GM23338 (cell line): ENCODE measurements at regions not wholly inside any gene's neighbourhood (a gene's known extent, or its start where the extent isn't known, plus 50 kb on each side); places are given as distances from the start of the nearest gene placed in this dataset.

ENCODE experiments used
- ATAC-seq: fragments of 200-7000 bp; cut with Tn5 transposase; 3 replicates; pipeline ENCODE4 v1.9.1; 2020
- DNase-seq: peaks from one replicate; pipeline ENCODE4 v3.0.0-alpha.2; 2015; ENCODE audit warnings: low spot score
- H2AFZ ChIP-seq: fragments of 200-600 bp; sonication (generic); 2 replicates; pipeline ENCODE4 v1.8.0; 2016; ENCODE audit warnings: antibody characterized with exemption, mild to moderate bottlenecking, moderate library complexity
- H3F3A ChIP-seq: fragments of 200-600 bp; sonication (generic); replicated peaks from 2 replicates; pipeline ENCODE4 v1.8.0; 2017; ENCODE audit warnings: antibody characterized with exemption, mixed run types, low read depth
- H3K27ac ChIP-seq: fragments of 200-600 bp; sonication (generic); 2 replicates; pipeline ENCODE4 v1.6.1; 2016; ENCODE audit warnings: low read depth
- H3K27me3 ChIP-seq: fragments of 200-600 bp; sonication (generic); 2 replicates; pipeline ENCODE4 v1.8.0; 2016; ENCODE audit warnings: mild to moderate bottlenecking, mixed run types, moderate library complexity; ENCODE audit not compliant: insufficient read depth
- H3K36me3 ChIP-seq: fragments of 200-600 bp; sonication (generic); 2 replicates; pipeline ENCODE4 v1.8.0; 2016; ENCODE audit warnings: mild to moderate bottlenecking; ENCODE audit not compliant: insufficient read depth
- H3K4me1 ChIP-seq: fragments of 200-600 bp; sonication (generic); 2 replicates; pipeline ENCODE4 v1.8.0; 2016; ENCODE audit warnings: mild to moderate bottlenecking, moderate library complexity; ENCODE audit not compliant: insufficient read depth
- H3K4me2 ChIP-seq: fragments of 200-600 bp; sonication (generic); 2 replicates; pipeline ENCODE4 v1.7.1; 2017; ENCODE audit warnings: mixed run types
- H3K4me3 ChIP-seq: fragments of 200-600 bp; sonication (generic); 2 replicates; pipeline ENCODE4 v1.6.1; 2016; ENCODE audit warnings: mixed run types
- H3K79me2 ChIP-seq: fragments of 200-600 bp; sonication (generic); replicated peaks from 2 replicates; pipeline ENCODE4 v1.8.0; 2017; ENCODE audit warnings: mild to moderate bottlenecking; ENCODE audit not compliant: insufficient read depth
- H3K9me2 ChIP-seq: fragments of 200-600 bp; sonication (generic); 2 replicates; pipeline ENCODE4 v1.8.0; 2017; ENCODE audit not compliant: insufficient read depth
- H4K20me1 ChIP-seq: fragments of 200-600 bp; sonication (generic); replicated peaks from 2 replicates; pipeline ENCODE4 v1.8.0; 2017; ENCODE audit warnings: mild to moderate bottlenecking; ENCODE audit not compliant: insufficient read depth
- H3K27ac Mint-ChIP-seq: 2 replicates; pipeline ENCODE4 v1.8.0; 2020; ENCODE audit warnings: inconsistent platforms, mild to moderate bottlenecking, moderate library complexity, mixed read lengths
- H3K27me3 Mint-ChIP-seq: 3 replicates; pipeline ENCODE4 v1.8.0; 2022; ENCODE audit warnings: low read depth, mild to moderate bottlenecking, moderate library complexity, mixed read lengths, inconsistent platforms; ENCODE audit not compliant: insufficient read depth, poor library complexity
- H3K36me3 Mint-ChIP-seq: 3 replicates; pipeline ENCODE4 v1.8.0; 2021; ENCODE audit warnings: low read depth, mild to moderate bottlenecking, inconsistent platforms, moderate library complexity, mixed read lengths
- H3K4me1 Mint-ChIP-seq: 3 replicates; pipeline ENCODE4 v1.8.0; 2020; ENCODE audit warnings: mild to moderate bottlenecking, inconsistent platforms, mixed read lengths
- H3K4me3 Mint-ChIP-seq: 3 replicates; pipeline ENCODE4 v1.8.0; 2021; ENCODE audit warnings: moderate library complexity, mild to moderate bottlenecking, inconsistent platforms, mixed read lengths
- H3K9me3 Mint-ChIP-seq: 3 replicates; pipeline ENCODE4 v1.8.0; 2020; ENCODE audit warnings: moderate library complexity, mild to moderate bottlenecking, inconsistent platforms, mixed read lengths
- CREB1 ChIP-seq: fragments of 250-450 bp; sonication (Bioruptor Pico); IDR thresholded peaks from 2 replicates; pipeline ENCODE4 v1.5.0; 2020; ENCODE audit warnings: low read depth, mild to moderate bottlenecking, moderate library complexity
- CTCF ChIP-seq, 2 experiments: fragments of 200-600 bp in 1 of 2; sonication (generic) in 1 of 2; conservative IDR thresholded peaks; 2 replicates each; pipeline versions ENCODE4 v1.5.1 to v1.6.1; 2016 to 2017; ENCODE audit warnings: antibody characterized with exemption in 2 of 2, low read depth in 2 of 2, mild to moderate bottlenecking in 2 of 2, moderate library complexity in 1 of 2
- ETS1 ChIP-seq: IDR thresholded peaks from 2 replicates; pipeline ENCODE4 v1.6.1; 2016; ENCODE audit warnings: antibody characterized with exemption
- JUNB ChIP-seq: IDR thresholded peaks from one replicate; pipeline ENCODE4 v1.6.1; 2016; ENCODE audit warnings: antibody characterized with exemption; ENCODE audit not compliant: unreplicated experiment
- NANOG ChIP-seq: IDR thresholded peaks from 2 replicates; pipeline ENCODE4 v1.6.1; 2016; ENCODE audit warnings: antibody characterized with exemption, borderline replicate concordance
- POLR2AphosphoS5 ChIP-seq: IDR thresholded peaks from 2 replicates; pipeline ENCODE4 v1.6.1; 2016; ENCODE audit warnings: antibody characterized with exemption, low read depth
- REST ChIP-seq: IDR thresholded peaks from one replicate; pipeline ENCODE4 v1.6.1; 2018; ENCODE audit warnings: antibody characterized with exemption; ENCODE audit not compliant: unreplicated experiment
- ZNF114 ChIP-seq: fragments of 250-450 bp; sonication (Bioruptor Pico); IDR thresholded peaks from 2 replicates; pipeline ENCODE4 v1.5.0; 2020; ENCODE audit warnings: mild to moderate bottlenecking, moderate library complexity
- ZNF331 ChIP-seq: fragments of 250-450 bp; sonication (Bioruptor Pico); IDR thresholded peaks from 2 replicates; pipeline ENCODE4 v1.5.0; 2020; ENCODE audit warnings: low read depth, mild to moderate bottlenecking, moderate library complexity
- ZNF462 ChIP-seq: fragments of 250-450 bp; sonication (Bioruptor Pico); IDR thresholded peaks from 2 replicates; pipeline ENCODE4 v1.5.0; 2020; ENCODE audit warnings: mild to moderate bottlenecking, moderate library complexity

GRCh38 chr1:172952516-172952915 lies 98.2 kb downstream of the TNFSF18 start:
- DNase-seq (no peak), ATAC-seq (no peak)
- Mint-ChIP-seq H3K4me1 (no peaks in the 10 kb centered on the region; the same call in 2 of the 3 replicates), H3K36me3 (no peaks in the 10 kb centered on the region), H3K27ac (no peak overlapping the region), H3K9me3 (no peaks in the 10 kb centered on the region), H3K27me3 (no peaks in the 10 kb centered on the region), H3K4me3 (no peak overlapping the region)
- 0 out of 2 replicates have a peak, but pooled peaks cover 6% of the 10 kb centered on the region for H3K9me2 ChIP-seq
- no peaks in the 10 kb centered on the region for H3K79me2 ChIP-seq
- H3K4me1 ChIP-seq, result no peaks in the 10 kb centered on the region
- no peaks in the 10 kb centered on the region for H4K20me1 ChIP-seq
- H3K36me3 ChIP-seq, result no peaks in the 10 kb centered on the region
- H3K4me3 ChIP-seq, result no peak overlapping the region
- H2AFZ ChIP-seq, result no peak overlapping the region
- H3K27me3 ChIP-seq, result no peaks in the 10 kb centered on the region
- H3K27ac ChIP-seq, result no peak overlapping the region
- TF ChIP-seq CTCF (conservative IDR thresholded peaks at IDR 0.05; ENCODE audit: low read depth in 2 of 2), result no peak
- TF ChIP-seq CREB1 (CRISPR knock-in tag), result no peak
- TF ChIP-seq ZNF462 (CRISPR knock-in tag), result no peak
- no peak for TF ChIP-seq ZNF114 (CRISPR knock-in tag)
- no peak for TF ChIP-seq JUNB
- no peak for TF ChIP-seq ZNF331
- no peak for TF ChIP-seq NANOG
- no peak for TF ChIP-seq POLR2AphosphoS5
- TF ChIP-seq ETS1, result no peak
- TF ChIP-seq REST, result no peak
- H3F3A ChIP-seq, result no peaks in the 10 kb centered on the region
- no peak overlapping the region for H3K4me2 ChIP-seq
